Right lung (tissue), 2 donors: ENCODE measurements at regions not wholly inside any gene's neighbourhood (a gene's known extent, or its start where the extent isn't known, plus 50 kb on each side); places are given as distances from the start of the nearest gene placed in this dataset.

Experiments used
- DNase-seq, 2 donors: peaks; one replicate each; pipeline ENCODE4 v3.0.0-alpha.2; 2013

DNA sequence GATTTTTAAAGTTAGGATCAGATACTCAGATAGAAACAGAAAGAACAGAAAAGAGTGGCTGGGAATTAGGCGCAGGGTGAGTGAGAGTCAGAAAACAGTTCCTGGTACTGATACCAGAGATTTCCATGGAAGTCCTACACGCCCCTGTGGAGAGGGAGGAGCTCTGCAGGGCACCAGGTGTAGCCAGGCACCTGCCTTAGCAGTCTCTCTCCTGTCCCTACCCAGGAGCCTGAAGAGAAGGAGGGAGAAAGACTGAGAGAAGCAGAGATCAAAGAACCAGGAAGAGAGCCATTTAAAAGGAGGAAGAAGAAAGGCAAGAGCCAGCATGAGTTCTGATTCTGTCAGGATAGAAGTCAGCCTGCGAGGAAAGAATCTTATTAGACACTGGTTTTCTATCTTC is 65.0 kb downstream of the CBLN1 start:
- DNase-seq: no peak

DNA sequence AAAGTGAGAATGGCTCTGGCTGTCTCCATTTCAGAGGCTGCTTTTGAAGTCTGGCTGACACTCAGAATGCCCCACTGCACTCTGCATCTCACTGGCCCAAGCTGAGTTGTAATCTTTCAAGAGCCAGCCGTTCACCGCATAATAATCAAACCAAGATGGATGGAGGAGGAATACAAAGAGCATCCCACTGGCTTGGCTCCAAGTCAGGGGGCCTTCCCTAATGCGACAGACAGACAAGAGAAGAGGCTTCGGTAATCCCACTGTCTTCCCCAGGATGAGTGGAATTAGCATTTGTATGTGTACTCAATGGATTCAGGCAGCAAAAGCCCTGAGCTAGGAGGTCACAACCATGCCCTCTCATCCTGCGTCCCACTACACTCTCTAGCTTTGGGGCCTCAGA is 68.0 kb downstream of the CBLN1 start:
- no peak for DNase-seq

DNA sequence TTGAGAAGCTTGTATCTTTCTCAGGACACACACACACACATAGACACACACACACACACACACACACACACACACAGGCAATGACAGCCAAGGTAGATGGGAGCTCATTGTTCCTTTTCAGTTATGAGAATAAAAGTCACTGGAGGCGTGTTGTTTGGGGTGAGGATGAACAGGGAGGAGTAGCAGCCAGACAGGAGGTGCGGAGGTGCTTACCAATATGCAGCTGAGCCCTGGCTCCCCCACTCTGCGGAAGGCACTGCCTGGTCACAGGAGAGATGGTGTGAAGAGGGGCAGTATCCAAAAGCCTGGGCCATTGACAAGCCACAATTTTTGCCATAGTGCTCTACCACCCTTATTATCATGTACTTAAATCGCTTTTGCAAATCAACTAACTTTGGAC is 77.4 kb downstream of the CBLN1 start:
- DNase-seq: no peak

DNA sequence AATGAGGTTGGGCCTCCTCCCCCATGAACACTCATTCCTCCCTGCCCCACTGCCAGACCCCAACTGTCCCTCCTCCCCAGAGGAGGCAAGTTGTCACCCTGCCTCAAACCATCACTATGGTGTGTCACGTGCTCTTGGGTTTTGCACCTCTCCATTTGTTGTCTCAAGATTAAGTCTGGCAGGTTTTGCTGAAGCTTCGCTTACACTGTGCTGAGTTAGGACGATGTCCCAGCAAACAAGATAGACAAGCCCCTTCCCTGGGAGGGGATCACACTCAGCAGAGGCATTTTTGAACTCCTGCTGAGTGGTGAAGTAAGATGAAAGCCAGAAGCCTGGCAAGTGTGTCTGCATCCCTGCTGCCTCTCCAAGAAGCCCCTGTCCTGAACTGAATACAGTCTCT is 78.3 kb downstream of the CBLN1 start:
- no peak for DNase-seq

DNA sequence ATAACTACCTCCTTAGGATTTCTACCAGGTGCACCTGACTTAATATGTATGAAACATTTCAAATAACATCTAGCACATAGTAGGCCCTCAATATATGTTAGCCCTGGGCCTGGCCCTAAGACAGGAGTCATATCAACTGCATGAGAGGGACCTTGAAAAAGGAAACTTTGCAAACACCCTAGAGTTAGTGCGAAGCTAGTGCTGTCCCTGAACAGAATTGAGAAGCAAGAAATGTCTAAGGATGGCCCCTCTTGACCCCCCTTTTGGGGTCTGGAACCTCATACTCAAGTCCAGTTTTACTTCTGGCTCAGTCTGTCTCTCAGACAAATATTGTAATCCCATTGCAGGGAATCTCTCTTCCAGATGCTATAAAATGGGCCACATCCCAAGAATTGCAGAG is 80.5 kb downstream of the CBLN1 start:
- DNase-seq: no peak

DNA sequence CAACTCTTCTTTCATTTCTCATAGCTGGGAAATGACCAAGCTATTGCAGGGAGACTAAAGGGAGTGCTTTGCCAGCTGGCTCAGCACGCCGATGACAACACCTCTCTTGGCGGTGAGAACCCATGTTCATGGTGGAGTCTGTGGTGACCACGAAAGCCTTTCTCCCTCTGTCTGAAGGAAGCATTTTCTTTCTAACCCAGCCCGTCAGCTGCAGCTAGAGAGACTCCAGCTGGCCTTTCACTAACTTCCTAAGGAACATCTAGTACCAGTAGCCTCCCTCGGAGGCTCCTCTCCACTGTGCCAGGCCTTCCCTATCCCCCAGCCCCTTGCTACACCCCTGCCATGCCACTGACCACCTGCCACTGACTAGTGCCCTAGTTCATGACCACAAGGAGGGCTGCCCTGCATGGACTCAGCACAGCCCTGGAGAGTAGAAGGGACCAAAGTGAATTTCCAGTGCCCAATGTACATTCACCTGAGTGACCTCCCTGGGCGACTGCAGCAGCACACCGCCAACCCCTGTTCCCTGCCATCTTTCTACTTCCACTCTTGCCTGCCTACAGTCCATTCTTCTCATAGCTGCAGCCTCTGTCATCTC is 81.3 kb downstream of the CBLN1 start:
- no peak for DNase-seq

DNA sequence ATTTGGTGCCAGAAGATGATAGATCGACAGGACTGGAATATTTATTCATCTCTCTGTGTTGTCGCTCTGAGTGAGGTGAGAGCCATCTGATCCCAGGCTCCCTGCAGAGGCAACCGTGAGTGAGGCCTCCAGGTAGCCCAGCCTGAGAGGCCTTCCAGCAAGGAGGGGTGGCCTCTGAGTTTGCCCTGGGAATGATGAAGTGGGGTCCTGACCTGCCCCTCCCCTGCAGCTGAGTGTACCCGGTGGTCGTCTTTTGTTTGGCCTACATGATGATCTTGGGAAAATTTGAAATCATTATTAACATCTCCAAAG is 86.4 kb downstream of the CBLN1 start:
- DNase-seq: no peak

DNA sequence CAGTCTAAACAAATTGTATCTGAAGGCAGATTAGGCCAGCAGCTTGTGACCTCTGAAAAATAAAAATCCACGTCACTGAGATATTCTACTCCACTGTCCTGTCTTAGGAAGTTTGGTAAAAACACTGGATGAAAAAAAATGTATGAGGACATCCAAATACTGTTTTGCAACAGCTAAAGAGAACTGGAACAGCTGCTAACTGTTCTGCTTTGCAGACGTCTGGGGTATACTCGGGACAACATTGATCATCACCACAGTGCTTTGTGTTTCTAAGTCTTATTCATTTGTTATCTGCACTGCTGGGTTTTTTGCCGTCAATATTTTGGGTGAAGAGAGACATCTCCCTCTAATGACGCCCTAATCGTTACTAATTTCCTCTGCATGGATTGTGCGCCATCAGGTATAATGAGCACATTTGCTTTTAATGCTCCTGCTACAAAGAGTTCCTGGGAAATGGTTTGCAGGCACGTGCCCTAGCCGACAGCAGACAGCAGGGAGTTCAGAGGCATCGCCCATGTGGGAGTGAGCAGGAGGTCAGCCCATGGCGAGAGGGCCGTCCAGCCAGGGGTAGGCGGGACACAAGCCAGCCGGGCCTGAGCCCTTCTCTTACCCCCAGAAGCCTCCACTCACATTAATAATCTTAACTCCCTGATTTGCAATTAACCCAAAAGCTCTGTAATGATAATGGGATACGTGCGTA is 87.0 kb downstream of the CBLN1 start:
- DNase-seq: peak in 1 of 2 donors; percentile 2

DNA sequence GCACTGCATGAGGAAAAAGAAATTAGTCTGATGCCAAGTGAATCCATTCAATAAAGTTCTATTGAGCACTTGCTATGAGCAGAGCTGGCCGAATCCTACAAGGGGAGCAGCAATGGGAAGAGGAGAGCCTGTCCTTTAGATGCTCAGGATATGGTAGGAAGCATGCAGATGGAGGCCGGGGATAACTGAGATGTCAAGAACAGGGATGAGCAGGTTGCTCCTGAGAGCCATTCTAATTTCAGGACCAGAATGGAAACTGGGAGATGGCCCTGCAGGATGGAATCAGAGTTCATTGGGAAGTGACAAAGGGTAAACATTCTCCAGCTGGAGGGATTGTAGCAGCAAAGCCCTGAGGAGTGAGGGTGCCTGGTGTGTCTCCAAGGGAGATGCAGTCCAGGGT is 88.0 kb downstream of the CBLN1 start:
- DNase-seq: no peak

DNA sequence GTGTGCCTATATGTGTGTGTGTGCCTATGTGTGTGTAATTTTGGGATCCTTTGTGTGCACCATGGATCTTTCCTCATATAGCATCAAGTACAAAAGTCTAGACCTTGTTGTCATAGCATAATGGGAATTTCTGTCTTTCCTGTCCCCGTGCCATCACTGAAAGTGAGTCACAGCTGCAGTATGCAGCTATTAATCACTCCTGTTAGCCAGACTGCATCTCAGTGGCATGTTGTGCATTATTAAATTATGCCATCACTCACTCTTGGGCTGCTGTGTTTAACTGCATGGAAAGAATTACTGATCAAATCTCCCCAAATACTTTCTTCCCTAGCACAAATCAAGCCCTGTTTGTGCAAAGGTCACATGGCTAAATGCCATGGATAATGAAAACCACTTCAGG is 92.4 kb downstream of the CBLN1 start:
- DNase-seq: no peak

DNA sequence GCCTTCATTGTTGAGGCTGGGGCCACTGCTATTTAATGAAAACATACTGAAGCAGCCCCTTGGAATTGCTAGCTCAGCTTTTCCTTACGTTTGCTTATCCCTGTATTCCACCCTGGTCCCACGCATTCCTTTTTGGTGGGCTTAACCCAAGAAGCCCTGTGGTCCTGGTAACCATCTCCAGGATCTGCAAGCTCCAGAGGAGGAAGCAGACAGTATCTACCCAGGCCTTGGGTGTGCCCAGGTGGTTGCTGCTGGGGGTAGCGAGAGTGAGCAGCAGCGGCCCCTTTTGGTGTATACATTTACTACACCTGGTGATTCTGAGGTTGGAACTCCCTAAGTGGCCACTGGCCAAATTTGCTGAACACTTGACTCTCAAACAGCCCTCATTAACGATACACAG is 97.7 kb downstream of the CBLN1 start:
- no peak for DNase-seq

DNA sequence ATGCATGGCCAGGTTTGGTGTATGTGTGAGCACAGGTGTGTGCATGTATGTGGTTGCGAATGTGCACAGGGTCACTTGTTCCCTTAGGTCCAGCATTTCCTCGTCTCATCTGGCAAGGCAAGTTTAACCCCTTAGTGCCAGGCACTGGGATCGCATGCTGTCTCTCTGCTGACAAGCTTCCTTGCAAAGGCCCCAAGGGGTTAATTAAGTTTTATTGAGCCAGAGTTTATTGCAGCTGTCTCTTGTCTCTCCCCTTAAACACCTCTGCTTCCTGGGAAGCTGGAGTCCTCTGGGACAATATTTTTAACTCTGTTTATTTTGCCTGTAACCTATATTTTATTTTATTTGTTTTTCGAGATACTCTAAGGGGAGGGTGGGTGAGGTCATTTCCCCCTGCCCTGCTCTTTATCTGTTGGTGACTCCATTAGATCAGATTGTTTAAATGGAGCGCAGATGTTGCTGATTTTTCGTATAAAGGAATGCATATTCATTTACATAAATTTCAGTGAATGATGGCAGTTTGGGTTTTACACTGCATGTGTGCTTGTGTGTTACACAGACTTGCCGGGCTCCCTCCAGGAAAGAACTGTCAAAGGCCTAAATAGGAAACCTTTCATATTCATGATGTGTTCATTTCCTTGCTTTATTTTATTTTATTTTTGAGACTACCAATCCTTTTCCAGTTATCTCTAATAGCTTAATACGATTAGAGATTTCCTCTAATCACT is 99.7 kb downstream of the CBLN1 start:
- DNase-seq: no peak

DNA sequence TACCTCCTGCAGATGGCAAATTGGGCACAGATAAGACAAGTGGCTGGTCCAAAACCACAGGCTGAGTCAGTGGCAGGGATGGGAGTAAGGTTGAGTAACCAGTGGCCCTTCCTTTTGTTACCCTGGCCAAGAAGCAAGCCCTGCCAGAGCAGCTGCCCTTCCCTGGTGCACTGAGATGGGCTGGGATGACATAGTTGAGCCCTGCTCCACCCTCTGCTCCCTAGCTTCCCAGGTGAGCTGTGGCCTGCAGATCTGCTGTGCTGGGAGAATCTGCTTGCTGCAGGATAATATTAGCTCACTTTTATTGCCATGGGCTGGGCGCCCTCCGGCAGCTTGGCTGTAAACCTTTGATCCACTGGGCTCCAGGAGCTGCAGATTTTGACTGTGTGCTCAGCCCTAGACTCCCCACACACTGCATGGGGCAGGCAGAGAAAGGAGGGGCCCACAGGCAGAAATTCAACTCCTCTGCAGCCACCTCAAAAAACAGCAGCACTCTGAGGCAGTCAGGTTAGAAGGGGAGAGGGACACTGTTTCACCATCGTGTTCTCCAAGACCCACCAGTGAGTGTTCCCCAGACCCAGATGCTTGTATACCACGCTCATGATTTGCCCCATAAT is 101.8 kb downstream of the CBLN1 start:
- no peak for DNase-seq

DNA sequence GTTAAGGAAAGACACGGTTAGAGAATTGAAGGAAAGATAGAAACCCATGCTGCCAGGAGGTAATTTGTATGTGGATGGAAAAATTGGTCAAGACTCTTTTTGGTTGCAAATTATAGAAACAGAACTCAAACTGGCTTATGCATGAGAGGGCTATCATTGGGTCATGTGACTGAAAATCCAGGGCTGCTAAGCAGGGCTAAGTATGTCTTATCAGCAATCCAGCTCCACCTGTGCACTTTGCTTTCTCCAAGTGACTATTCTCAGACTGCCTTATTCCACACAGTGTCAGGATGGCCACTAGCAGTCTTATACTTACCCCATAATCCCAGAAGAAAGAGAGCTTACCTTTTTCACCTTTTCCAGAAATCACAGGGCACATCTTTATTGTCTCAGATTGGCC is 113.5 kb downstream of the CBLN1 start:
- DNase-seq: no peak

DNA sequence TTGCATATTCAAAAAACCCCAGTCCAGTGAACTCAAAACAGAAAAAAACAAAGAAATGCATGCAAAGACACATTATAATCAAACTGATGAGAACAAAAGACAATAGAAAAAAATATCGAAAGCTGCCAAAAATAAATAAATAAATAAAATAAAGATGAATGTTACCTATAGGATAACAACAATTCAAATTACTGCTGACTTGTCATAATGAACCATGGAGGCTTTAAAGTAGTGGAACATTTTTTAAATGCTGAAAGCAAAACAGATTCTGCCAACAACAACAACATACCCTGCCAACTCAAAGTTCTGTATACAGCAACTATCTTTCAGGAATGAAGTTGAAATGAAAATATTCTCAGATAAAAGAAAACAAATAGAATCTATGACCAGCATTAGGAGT is 116.6 kb downstream of the CBLN1 start:
- DNase-seq: no peak

DNA sequence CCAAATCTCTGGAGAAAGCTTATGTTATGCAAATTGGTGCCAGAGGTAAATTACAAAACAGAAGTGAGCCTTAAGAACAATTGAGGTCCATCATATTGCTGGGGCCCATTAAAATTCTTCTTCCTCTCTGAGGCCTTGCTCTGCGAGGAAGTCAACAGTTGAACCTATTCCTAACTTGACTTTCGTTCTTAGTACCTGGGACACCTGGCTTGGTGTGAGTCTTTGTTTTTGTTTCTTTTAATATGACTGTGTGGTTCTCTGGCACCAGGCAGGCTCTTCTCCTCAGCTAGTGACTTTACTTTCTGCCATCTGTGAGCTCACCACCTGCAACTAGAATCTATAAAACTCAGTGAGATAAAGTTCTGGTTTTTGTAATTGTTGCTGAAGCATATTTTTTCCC is 120.4 kb downstream of the CBLN1 start:
- no peak for DNase-seq

DNA sequence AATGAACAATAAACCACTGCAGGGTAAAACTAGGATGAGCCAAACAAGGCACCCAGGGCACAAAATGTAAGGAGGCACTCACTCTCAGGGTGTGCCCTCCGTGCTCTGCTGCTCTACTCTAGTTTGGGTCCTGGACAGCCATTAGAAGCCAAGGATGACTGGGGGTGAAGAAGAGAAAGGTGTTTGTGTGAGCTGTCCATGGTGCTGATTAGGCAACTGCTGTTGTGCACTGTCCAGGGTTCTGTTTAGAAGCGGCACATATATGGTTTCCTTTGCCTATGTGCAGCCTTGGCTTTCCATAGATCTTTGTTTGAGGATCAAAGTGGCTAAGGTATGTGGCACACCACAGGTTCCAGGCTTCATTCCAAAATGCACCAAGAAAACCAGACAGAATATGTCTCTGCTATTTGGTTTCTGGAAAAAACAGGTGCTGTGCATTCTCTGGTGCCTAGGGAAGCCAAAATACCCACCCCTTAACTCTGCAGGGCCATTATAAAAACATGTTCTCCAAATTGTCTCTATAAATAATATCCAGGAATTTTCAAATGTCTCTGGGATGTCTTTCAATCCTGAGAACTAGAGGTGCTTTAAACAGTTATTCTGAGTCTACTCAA is 123.5 kb downstream of the CBLN1 start:
- DNase-seq: peak; percentile 2 to 12

DNA sequence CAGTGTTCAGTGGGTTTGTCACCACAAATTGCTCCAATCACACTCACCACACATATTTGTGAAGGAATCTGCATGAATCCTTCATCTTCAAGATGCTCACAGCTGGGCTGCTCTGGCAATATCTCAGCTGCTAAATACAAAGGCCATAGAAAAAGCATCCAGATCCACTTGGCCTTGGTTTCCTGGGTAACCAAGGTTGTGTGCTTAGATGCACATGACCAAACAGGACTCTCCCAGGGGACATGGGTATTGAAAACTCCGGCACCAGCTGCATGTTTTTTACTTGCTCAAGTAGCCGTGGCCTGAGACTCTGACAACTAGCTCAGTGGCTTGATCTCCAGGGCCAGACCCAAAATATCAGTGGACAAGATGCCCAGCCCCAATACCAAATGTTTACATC is 131.3 kb downstream of the CBLN1 start:
- DNase-seq: no peak

DNA sequence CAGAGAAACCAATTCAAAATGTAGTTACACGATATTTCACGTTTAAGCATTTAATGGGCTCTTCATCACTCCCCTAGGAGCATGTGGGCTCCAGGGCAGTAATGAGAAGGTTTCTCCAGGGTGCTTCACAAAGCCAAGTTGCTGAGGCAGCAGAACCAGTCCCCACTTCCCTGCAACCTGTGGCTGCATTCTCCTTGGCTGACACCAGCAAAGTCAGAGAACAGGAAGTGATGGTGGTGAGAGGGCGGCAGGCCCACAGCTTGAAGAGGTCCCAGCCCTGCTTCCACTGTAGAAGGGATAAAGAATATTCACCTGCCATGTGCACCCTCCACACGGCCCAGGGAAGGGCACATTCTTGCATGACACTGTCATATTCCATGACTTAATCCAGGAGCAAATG is 133.2 kb downstream of the CBLN1 start:
- DNase-seq: no peak

DNA sequence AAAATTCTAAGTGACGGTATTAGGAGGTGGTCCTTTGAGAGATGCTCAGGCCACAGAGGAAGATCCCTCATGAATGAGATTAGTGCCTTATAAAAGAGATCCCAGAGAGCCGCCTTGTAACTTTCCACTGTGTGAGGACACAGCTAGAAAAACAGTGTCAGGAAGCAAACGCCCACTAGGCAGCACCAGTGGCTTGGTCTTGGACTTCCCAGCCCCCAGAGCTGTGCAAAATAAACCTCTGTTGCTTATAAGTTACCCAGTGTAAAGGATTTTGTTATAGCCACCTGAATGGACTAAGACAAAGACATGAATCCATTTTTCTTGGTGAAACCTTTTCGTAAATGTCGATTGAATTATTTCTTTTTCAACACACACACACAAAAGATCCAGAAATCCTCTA is 141.0 kb downstream of the CBLN1 start:
- no peak for DNase-seq

DNA sequence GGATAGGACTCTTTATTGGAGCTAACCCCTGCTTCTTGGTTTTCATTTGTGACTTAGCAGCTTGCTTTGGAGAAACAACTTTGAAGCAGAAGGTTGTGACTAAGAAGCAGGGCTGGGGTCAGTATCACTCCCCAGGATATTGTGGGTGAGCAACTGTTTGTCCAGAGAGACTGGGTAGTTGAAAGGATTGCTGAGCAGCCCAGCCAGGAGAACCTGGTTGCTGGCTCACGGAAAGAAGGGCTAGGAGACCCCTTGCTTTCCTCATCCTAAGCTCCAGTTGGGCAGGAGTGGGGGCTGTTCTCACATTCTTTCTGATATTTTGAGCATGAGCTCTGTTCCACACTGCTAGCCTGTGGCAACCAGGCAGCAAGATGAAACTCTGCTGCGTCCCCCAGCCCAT is 151.2 kb downstream of the CBLN1 start:
- no peak for DNase-seq

DNA sequence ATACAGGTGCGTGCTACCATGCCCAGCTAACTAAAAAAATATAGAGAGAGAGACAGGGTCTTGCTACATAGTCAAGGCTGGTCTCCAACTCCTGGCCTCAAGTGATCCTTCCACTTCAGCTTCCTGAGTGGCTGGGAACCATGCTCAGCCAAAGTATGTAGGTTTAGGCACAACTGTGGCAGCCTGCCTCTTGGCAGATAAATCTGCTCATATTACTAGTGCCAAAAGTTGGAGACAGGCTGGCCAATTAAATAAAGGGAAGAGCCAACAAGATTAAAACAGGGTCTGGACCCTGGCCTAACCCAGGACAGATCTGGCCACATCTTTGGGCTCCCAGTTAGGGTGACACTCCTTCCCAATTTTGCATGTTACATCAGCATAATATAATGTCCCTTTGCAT is 151.7 kb downstream of the CBLN1 start:
- no peak for DNase-seq

DNA sequence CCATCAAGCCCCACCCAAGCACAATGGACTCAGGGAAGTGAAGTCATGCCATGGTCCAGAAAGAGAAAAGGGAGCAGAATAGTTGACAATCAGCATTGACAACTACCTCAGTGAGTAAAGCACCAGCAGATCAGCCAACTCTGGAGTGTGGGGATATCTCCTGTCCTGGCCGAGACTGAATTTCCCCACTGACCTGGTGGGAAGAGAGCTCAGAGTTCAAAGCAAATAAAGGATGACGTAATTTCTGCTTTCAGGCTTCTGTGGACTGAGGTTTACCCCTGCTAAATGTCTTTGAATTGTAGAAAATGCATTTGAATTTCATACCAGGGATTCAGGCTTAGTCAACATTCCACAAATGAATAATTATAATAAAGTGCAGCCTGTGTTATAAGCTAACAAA is 152.9 kb downstream of the CBLN1 start:
- DNase-seq: no peak
